ENCODE measurements at regions not wholly inside any gene's neighbourhood (a gene's known extent, or its start where the extent isn't known, plus 50 kb on each side); places are given as distances from the start of the nearest gene placed in this dataset.

DNA sequence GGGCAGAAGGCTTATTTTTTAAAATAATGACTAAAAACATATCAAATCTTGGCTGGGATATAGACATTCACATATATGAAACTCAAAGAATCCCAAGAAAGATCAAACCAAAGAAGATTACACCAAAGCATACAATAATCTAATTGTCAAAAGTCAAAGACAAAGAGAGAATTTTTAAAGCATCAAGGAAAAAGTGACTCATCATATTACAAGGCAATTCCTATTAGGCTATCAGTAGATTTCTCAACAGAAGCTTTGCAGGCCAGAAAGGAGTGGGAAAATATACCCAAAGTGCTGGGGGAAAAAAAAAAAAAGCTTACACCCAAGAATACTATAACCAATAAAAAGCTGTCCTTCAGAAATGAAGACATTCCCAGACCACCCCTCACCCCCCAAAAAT lies 375.6 kb downstream of the BRINP2 start:
- TF ChIP-seq, protein P1, sequence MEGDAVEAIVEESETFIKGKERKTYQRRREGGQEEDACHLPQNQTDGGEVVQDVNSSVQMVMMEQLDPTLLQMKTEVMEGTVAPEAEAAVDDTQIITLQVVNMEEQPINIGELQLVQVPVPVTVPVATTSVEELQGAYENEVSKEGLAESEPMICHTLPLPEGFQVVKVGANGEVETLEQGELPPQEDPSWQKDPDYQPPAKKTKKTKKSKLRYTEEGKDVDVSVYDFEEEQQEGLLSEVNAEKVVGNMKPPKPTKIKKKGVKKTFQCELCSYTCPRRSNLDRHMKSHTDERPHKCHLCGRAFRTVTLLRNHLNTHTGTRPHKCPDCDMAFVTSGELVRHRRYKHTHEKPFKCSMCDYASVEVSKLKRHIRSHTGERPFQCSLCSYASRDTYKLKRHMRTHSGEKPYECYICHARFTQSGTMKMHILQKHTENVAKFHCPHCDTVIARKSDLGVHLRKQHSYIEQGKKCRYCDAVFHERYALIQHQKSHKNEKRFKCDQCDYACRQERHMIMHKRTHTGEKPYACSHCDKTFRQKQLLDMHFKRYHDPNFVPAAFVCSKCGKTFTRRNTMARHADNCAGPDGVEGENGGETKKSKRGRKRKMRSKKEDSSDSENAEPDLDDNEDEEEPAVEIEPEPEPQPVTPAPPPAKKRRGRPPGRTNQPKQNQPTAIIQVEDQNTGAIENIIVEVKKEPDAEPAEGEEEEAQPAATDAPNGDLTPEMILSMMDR (IDR thresholded peaks at IDR 0.05): no peak
- no peak for TF ChIP-seq POLR2A (IDR thresholded peaks at IDR 0.05)
- TF ChIP-seq POLR2AphosphoS5 (IDR thresholded peaks at IDR 0.05; ENCODE audit: insufficient read depth in 1 of 2, low read depth in 1 of 2): no peak
